Kidney (tissue), 13 donors: ENCODE measurements at regions not wholly inside any gene's neighbourhood (a gene's known extent, or its start where the extent isn't known, plus 50 kb on each side); places are given as distances from the start of the nearest gene placed in this dataset.

ENCODE experiments used
- DNase-seq, 5 donors: peaks; one replicate each; pipeline ENCODE4 v3.0.0-alpha.2; 2013 to 2020
- FAIRE-seq: peaks from 2 replicates; lab custom pipeline; 2012; peaks lifted over from hg19 to GRCh38; lab: Jason Lieb, UNC
- H3K27ac ChIP-seq, 2 donors: one replicate each; pipeline ENCODE4 v1.7.0; 2013; ENCODE audit warnings: low read depth in 2 of 2, low read length in 2 of 2, inconsistent platforms in 1 of 2
- H3K27me3 ChIP-seq: one replicate; pipeline ENCODE4 v1.7.1; 2013; ENCODE audit warnings: low read length, inconsistent platforms; ENCODE audit not compliant: control insufficient read depth, insufficient read depth
- H3K36me3 ChIP-seq, 3 donors: one replicate each; pipeline versions ENCODE4 v1.7.0 to v1.7.1; 2013; ENCODE audit warnings: low read length in 3 of 3, control low read depth in 1 of 3, inconsistent platforms in 1 of 3; ENCODE audit not compliant: insufficient read depth in 3 of 3, control insufficient read depth in 2 of 3
- H3K4me1 ChIP-seq, 3 donors: one replicate each; pipeline versions ENCODE4 v1.7.0 to v1.7.1; 2013; ENCODE audit warnings: low read length in 3 of 3, inconsistent platforms in 1 of 3, low read depth in 1 of 3; ENCODE audit not compliant: control insufficient read depth in 2 of 3, insufficient read depth in 2 of 3
- H3K4me3 ChIP-seq, 3 donors: one replicate each; pipeline versions ENCODE4 v1.7.0 to v1.8.1; 2013; ENCODE audit warnings: low read length in 3 of 3, control low read depth in 1 of 3, inconsistent platforms in 1 of 3
- H3K9ac ChIP-seq, 3 donors: one replicate each; pipeline versions ENCODE4 v1.7.0 to v1.7.1; 2013; ENCODE audit warnings: low read length in 3 of 3, control low read depth in 1 of 3, inconsistent platforms in 1 of 3
- H3K9me3 ChIP-seq, 3 donors: one replicate each; pipeline versions ENCODE4 v1.7.0 to v1.7.1; 2013; ENCODE audit warnings: low read length in 3 of 3, control low read depth in 1 of 3, inconsistent platforms in 1 of 3; ENCODE audit not compliant: control insufficient read depth in 2 of 3, insufficient read depth in 1 of 3
- CTCF ChIP-seq: IDR thresholded peaks from 3 replicates; pipeline ENCODE4 v1.5.1; 2012; ENCODE audit warnings: mild to moderate bottlenecking, moderate library complexity, borderline replicate concordance; ENCODE audit not compliant: insufficient read depth; ENCODE audit errors: extremely low read depth
- intact Hi-C: fragments of 100-400 bp; cut with DNase I; formaldehyde crosslinking; loops from one replicate; pipeline ENCODE4 v1.11.1; 2022
- donor health status: control.
- donor health status: control.
- donor health status: control.
- donor health status: control.
- donor health status: control.
- donor health status: DM: yes; HTN: yes; CAD: no.
- donor health status: Normal renal cell carcinoma (clear cell type).

GRCh38 chr5:153018121-153018520 lies 472.3 kb upstream of the GRIA1 start:
- no peak for TF ChIP-seq CTCF
- H3K9me3 ChIP-seq = peaks cover 0 to 15% (median 2%) of the 10 kb centered on the region in 3 donors
- no peak overlapping the region for H3K9ac ChIP-seq
- H3K4me1 ChIP-seq = no peaks in the 10 kb centered on the region
- intact Hi-C loops = no loop called here
- H3K27me3 ChIP-seq = no peaks in the 10 kb centered on the region
- no peak overlapping the region for H3K27ac ChIP-seq
- DNase-seq (no peak), FAIRE-seq (peak; percentile 21)
- no peak overlapping the region for H3K4me3 ChIP-seq
- no peaks in the 10 kb centered on the region for H3K36me3 ChIP-seq

GRCh38 chr5:153030755-153031725 lies 459.4 kb upstream of the GRIA1 start:
- TF ChIP-seq CTCF = no peak
- Histone ChIP-seq H3K36me3 (no peaks in the 10 kb centered on the region), H3K27me3 (no peaks in the 10 kb centered on the region), H3K4me1 (no peaks in the 10 kb centered on the region), H3K9me3 (no peaks in the 10 kb centered on the region), H3K27ac (no peak overlapping the region), H3K4me3 (no peak overlapping the region), H3K9ac (no peak overlapping the region)
- no peak for DNase-seq
- FAIRE-seq = no peak
- intact Hi-C loops = no loop called here

- DNase-seq = no peak
- TF ChIP-seq CTCF = no peak
- Histone ChIP-seq H3K9ac (no peak overlapping the region), H3K27ac (no peak overlapping the region), H3K9me3 (no peaks in the 10 kb centered on the region), H3K36me3 (no peaks in the 10 kb centered on the region), H3K27me3 (no peaks in the 10 kb centered on the region), H3K4me1 (no peaks in the 10 kb centered on the region), H3K4me3 (no peak overlapping the region)
- intact Hi-C loops = no loop called here
- FAIRE-seq = no peak
Measured at GRCh38 chr5:153039501-153039900, 451.0 kb upstream of the GRIA1 start.
